ENCODE measurements at regions not wholly inside any gene's neighbourhood (a gene's known extent, or its start where the extent isn't known, plus 50 kb on each side); places are given as distances from the start of the nearest gene placed in this dataset.

- TF ChIP-seq, protein P1, sequence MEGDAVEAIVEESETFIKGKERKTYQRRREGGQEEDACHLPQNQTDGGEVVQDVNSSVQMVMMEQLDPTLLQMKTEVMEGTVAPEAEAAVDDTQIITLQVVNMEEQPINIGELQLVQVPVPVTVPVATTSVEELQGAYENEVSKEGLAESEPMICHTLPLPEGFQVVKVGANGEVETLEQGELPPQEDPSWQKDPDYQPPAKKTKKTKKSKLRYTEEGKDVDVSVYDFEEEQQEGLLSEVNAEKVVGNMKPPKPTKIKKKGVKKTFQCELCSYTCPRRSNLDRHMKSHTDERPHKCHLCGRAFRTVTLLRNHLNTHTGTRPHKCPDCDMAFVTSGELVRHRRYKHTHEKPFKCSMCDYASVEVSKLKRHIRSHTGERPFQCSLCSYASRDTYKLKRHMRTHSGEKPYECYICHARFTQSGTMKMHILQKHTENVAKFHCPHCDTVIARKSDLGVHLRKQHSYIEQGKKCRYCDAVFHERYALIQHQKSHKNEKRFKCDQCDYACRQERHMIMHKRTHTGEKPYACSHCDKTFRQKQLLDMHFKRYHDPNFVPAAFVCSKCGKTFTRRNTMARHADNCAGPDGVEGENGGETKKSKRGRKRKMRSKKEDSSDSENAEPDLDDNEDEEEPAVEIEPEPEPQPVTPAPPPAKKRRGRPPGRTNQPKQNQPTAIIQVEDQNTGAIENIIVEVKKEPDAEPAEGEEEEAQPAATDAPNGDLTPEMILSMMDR (IDR thresholded peaks at IDR 0.05; ENCODE audit: low read depth, low read length): no peak
- no peak for TF ChIP-seq POLR2A (IDR thresholded peaks at IDR 0.05; ENCODE audit: extremely low read depth, insufficient read length)
- no peak for TF ChIP-seq MAX (IDR thresholded peaks at IDR 0.05; ENCODE audit: low read depth, low read length)
Measured at GRCh38 chr1:17916702-17917101, 161.6 kb downstream of the ACTL8 start.
